A673 (cell line): ENCODE measurements at regions not wholly inside any gene's neighbourhood (a gene's known extent, or its start where the extent isn't known, plus 50 kb on each side); places are given as distances from the start of the nearest gene placed in this dataset.
"Not testable (repeated sequence)": the region's sequence is repeated elsewhere in the genome, so short reads cannot be mapped to it uniquely, and the experiment has no call there.

Experiments used
- EZH2 ChIP-seq: fragments of 200-600 bp; sonication (generic); IDR thresholded peaks from 2 replicates; pipeline ENCODE4 v1.6.1; 2017; ENCODE audit warnings: borderline replicate concordance, low read depth, mild to moderate bottlenecking, mixed read lengths, antibody characterized with exemption, low read length; ENCODE audit not compliant: poor library complexity, severe bottlenecking
- TF ChIP-seq, protein P1 (sequence below): fragments of 300-800, 200-600 bp; sonication (generic); conservative IDR thresholded peaks from 2 replicates; pipeline ENCODE4 v1.5.1; 2017; ENCODE audit warnings: low read depth, mild to moderate bottlenecking, antibody characterized with exemption, low read length, moderate library complexity, mixed read lengths

DNA sequence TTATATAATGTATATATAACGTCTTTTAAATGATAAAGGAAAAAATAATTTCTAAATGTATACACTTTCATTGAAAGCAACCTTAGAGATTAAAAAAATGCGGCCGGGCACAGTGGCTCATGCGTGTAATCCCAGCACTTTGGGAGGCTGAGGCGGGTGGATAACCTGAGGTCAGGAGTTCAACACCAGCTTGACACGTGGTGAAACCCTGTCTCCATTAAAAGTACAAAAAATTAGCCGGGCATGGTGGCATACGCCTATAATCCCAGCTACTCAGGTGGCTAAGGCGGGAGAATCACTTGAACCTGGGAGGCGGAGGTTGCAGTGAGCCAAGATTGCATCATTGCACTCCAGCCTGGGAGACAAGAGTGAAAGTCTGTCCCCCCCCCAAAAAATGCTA, 303.7 kb upstream of the ZC3H15 start:
- TF ChIP-seq, protein P1, sequence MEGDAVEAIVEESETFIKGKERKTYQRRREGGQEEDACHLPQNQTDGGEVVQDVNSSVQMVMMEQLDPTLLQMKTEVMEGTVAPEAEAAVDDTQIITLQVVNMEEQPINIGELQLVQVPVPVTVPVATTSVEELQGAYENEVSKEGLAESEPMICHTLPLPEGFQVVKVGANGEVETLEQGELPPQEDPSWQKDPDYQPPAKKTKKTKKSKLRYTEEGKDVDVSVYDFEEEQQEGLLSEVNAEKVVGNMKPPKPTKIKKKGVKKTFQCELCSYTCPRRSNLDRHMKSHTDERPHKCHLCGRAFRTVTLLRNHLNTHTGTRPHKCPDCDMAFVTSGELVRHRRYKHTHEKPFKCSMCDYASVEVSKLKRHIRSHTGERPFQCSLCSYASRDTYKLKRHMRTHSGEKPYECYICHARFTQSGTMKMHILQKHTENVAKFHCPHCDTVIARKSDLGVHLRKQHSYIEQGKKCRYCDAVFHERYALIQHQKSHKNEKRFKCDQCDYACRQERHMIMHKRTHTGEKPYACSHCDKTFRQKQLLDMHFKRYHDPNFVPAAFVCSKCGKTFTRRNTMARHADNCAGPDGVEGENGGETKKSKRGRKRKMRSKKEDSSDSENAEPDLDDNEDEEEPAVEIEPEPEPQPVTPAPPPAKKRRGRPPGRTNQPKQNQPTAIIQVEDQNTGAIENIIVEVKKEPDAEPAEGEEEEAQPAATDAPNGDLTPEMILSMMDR: not testable (repeated sequence)
- not testable (repeated sequence) for TF ChIP-seq EZH2
